HepG2 (cell line): ENCODE measurements at regions not wholly inside any gene's neighbourhood (a gene's known extent, or its start where the extent isn't known, plus 50 kb on each side); places are given as distances from the start of the nearest gene placed in this dataset.

Source experiments
- ATAC-seq: fragments of 200-7000 bp; cut with Tn5 transposase; 3 replicates; pipeline ENCODE4 v1.9.1; 2020; ENCODE audit warnings: mild to moderate bottlenecking, moderate library complexity
- BruUV-seq: library from RNA; stranded (reverse); fragments of 400-500 nt; replicated peaks from 2 replicates; lab custom pipeline; 2021; lab: Mats Ljungman, UMichigan
- CTCF ChIA-PET: fragments of 300-600 bp; formaldehyde crosslinking; extraction: SDS; loops from one replicate; lab custom pipeline; 2021; ENCODE audit warnings: low total read pairs, inconsistent platforms, low intra/inter-chr PET ratio; lab: Yijun Ruan, JAX
- POLR2A ChIA-PET: fragments of 350-600 bp; sonication (Branson Sonifier 250); formaldehyde crosslinking; loops from one replicate; lab custom pipeline; 2020; ENCODE audit warnings: antibody characterized with exemption, inconsistent platforms; lab: Yijun Ruan, JAX
- DNase-seq: peaks from one replicate; pipeline ENCODE4 v3.0.0-alpha.2; 2015; ENCODE audit warnings: low spot score
- FAIRE-seq: peaks from 3 replicates; lab custom pipeline; 2011; peaks lifted over from hg19 to GRCh38; lab: Jason Lieb, UNC
- H2AFZ ChIP-seq: one replicate; pipeline ENCODE4 v1.6.1; 2011; ENCODE audit warnings: low read length, inconsistent platforms
- H3K27ac ChIP-seq: fragments of 300-600 bp; 3 replicates; pipeline ENCODE4 v1.8.0; 2011; ENCODE audit warnings: mixed run types, mild to moderate bottlenecking, mixed read lengths, low read length, inconsistent platforms; ENCODE audit not compliant: insufficient read depth; ENCODE audit errors: extremely low read length
- H3K27me3 ChIP-seq, 2 experiments: fragments of 200-600 bp in 1 of 2; 2 replicates in 1 of 2; 3 replicates in 1 of 2; pipeline versions ENCODE4 v1.6.0 to v1.8.0; 2011; ENCODE audit warnings: low read length in 2 of 2, mild to moderate bottlenecking in 2 of 2, moderate library complexity in 2 of 2, inconsistent platforms in 1 of 2; ENCODE audit not compliant: insufficient read depth in 2 of 2, control insufficient read depth in 1 of 2
- H3K36me3 ChIP-seq, 2 experiments: fragments of 200-600 bp in 1 of 2; replicated peaks in 1 of 2; 2 replicates in 1 of 2; 3 replicates in 1 of 2; pipeline versions ENCODE4 v1.5.1 to v1.8.0; 2011; ENCODE audit warnings: low read length in 2 of 2, inconsistent platforms in 1 of 2; ENCODE audit not compliant: insufficient read depth in 2 of 2, control insufficient read depth in 1 of 2
- H3K4me1 ChIP-seq: 2 replicates; pipeline ENCODE4 v1.5.1; 2012; ENCODE audit warnings: low read length, inconsistent platforms; ENCODE audit not compliant: insufficient read depth
- H3K4me2 ChIP-seq: 2 replicates; pipeline ENCODE4 v1.6.0; 2011; ENCODE audit warnings: low read depth, low read length, inconsistent platforms
- H3K4me3 ChIP-seq, 3 experiments: fragments of 200-600 bp in 1 of 3; sonication (generic), shearing (Covaris generic) in 1 of 3; replicated peaks in 1 of 3; 2 replicates each; pipeline ENCODE4 v1.5.1; 2011 to 2016; ENCODE audit warnings: low read length in 3 of 3, inconsistent platforms in 2 of 3, low read depth in 2 of 3, mild to moderate bottlenecking in 2 of 3, control low read depth in 1 of 3, mixed read lengths in 1 of 3; ENCODE audit not compliant: insufficient read depth in 1 of 3
- H3K79me2 ChIP-seq: one replicate; pipeline ENCODE4 v1.6.1; 2011; ENCODE audit warnings: low read length, inconsistent platforms; ENCODE audit not compliant: insufficient read depth
- H3K9ac ChIP-seq: 2 replicates; pipeline ENCODE4 v1.6.0; 2011; ENCODE audit warnings: mild to moderate bottlenecking, low read depth, low read length, inconsistent platforms; ENCODE audit not compliant: insufficient read depth
- H3K9me3 ChIP-seq: 2 replicates; pipeline ENCODE4 v1.5.1; 2012; ENCODE audit warnings: mild to moderate bottlenecking, low read length
- H4K20me1 ChIP-seq: 2 replicates; pipeline ENCODE4 v1.6.0; 2011; ENCODE audit warnings: inconsistent platforms, mild to moderate bottlenecking, low read length, moderate library complexity; ENCODE audit not compliant: insufficient read depth
- ARID2 ChIP-seq: sonication (generic); formaldehyde crosslinking; IDR thresholded peaks from 2 replicates; pipeline ENCODE4 v1.8.1; 2022; ENCODE audit warnings: mild to moderate bottlenecking, missing genetic modification reagents, borderline replicate concordance
- BCLAF1 ChIP-seq: fragments of 450-650 bp; IDR thresholded peaks from 2 replicates; pipeline ENCODE4 v1.6.1; 2017; ENCODE audit warnings: mild to moderate bottlenecking
- FOXA1 ChIP-seq, 2 experiments: fragments of 450-650 bp in 1 of 2; sonication (generic) in 1 of 2; formaldehyde crosslinking in 1 of 2; IDR thresholded peaks; 2 replicates each; pipeline versions ENCODE4 v1.4.0 to v1.6.1; 2016 to 2020; ENCODE audit warnings: missing genetic modification reagents in 1 of 2
- PAX8 ChIP-seq: sonication (generic); formaldehyde crosslinking; IDR thresholded peaks from 2 replicates; pipeline ENCODE4 v1.8.0; 2022; ENCODE audit warnings: mild to moderate bottlenecking, missing genetic modification reagents, borderline replicate concordance
- PLSCR1 ChIP-seq: sonication (generic); formaldehyde crosslinking; IDR thresholded peaks from 2 replicates; pipeline ENCODE4 v1.5.0; 2020; ENCODE audit warnings: missing genetic modification reagents, mild to moderate bottlenecking, borderline replicate concordance
- SNRNP70 ChIP-seq: fragments of 200-400 bp; formaldehyde crosslinking; IDR thresholded peaks from 2 replicates; pipeline ENCODE4 v1.6.1; 2017; ENCODE audit warnings: mild to moderate bottlenecking, low read depth, low read length, moderate library complexity
- TEAD2 ChIP-seq: sonication (generic); formaldehyde crosslinking; IDR thresholded peaks from 2 replicates; pipeline ENCODE4 v1.9.0; 2021; ENCODE audit warnings: missing genetic modification reagents
- ZNF138 ChIP-seq: sonication (generic); formaldehyde crosslinking; IDR thresholded peaks from 2 replicates; pipeline ENCODE4 v1.5.0; 2020; ENCODE audit warnings: mild to moderate bottlenecking, low read depth, missing genetic modification reagents
- ZNF326 ChIP-seq: sonication (generic); formaldehyde crosslinking; IDR thresholded peaks from 2 replicates; pipeline ENCODE4 v1.4.0; 2020; ENCODE audit warnings: missing genetic modification reagents, borderline replicate concordance
- ZNF841 ChIP-seq: sonication (generic); formaldehyde crosslinking; IDR thresholded peaks from 2 replicates; pipeline ENCODE4 v1.8.1; 2023; ENCODE audit warnings: missing genetic modification reagents, borderline replicate concordance
- WGBS: methylation state at CpG from one replicate; pipeline ENCODE4 v1.1.6; 2017; ENCODE audit warnings: low lambda C conversion rate; 5-methylcytosine and 5-hydroxymethylcytosine counted together
- in situ Hi-C: cut with HindIII; loops from 2 replicates; pipeline ENCODE4 v1.10.0; 2017; ENCODE audit warnings: low pct_unique_long_range_greater_than_20kb; ENCODE audit not compliant: extremely low pct_ligation_motif_present
- intact Hi-C: fragments of 100-400 bp; cut with micrococcal nuclease; formaldehyde crosslinking; loops from one replicate; pipeline ENCODE4 v1.10.0; 2022; ENCODE audit not compliant: unreplicated experiment
- TF ChIP-seq, protein P1 (sequence below): fragments of 450-650 bp; IDR thresholded peaks from 2 replicates; pipeline ENCODE4 v1.6.1; 2016

- TF ChIP-seq BCLAF1, result no peak
These were observed 62.3 kb upstream of the YWHAQ start (continued) for GRCh38 chr2:9693196-9693491.

DNA sequence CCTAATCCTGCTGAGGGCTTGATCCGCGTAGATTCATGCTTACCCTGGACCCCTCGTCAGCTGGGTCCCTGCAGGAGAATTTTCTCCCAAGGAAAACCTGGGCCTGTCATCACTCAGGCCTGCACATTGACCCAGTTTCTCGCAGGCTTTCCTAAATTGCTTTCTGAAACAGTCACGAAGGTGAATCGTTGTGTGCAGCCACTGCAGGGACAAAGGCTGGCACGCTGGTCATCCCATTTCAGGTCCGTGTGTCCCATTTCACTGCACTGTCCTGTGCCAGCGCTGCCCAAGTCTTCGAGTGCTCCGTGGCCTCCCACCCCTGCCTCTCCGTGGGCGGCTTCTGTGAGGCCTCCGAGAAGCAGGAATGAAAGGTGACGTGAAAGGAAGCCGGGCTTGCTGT lies 62.8 kb upstream of the YWHAQ start:
- in situ Hi-C loops, result no loop called here
- H3K79me2 ChIP-seq, result no peaks in the 10 kb centered on the region
- no peaks in the 10 kb centered on the region for H4K20me1 ChIP-seq
- WGBS, result 53% methylated on average over 16 of the region's 16 CpGs
- peaks cover 11% of the 10 kb centered on the region for H3K4me1 ChIP-seq
- FAIRE-seq (no peak), DNase-seq (no peak), ATAC-seq (no peak)
- peaks cover 2 to 25% of the 10 kb centered on the region in 2 experiments; a peak in 4 of 5 replicates for H3K27me3 ChIP-seq
- no peak overlapping the region for H3K9ac ChIP-seq
- H3K9me3 ChIP-seq, result no peaks in the 10 kb centered on the region
- ChIA-PET CTCF (no interaction called here), POLR2A (no interaction called here)
- H3K36me3 ChIP-seq, result no peaks in the 10 kb centered on the region
- TF ChIP-seq SNRNP70 (no peak), ZNF138 (CRISPR knock-in tag) (no peak), PLSCR1 (CRISPR knock-in tag) (no peak), ZNF841 (CRISPR knock-in tag) (no peak), ZNF326 (CRISPR knock-in tag) (no peak), TEAD2 (CRISPR knock-in tag) (no peak), PAX8 (CRISPR knock-in tag) (no peak), ARID2 (CRISPR knock-in tag) (no peak), FOXA1 (IDR thresholded peaks at IDR 0.05) (no peak), FOXA1 (CRISPR knock-in tag; IDR thresholded peaks at IDR 0.05) (no peak)
- TF ChIP-seq, protein P1, sequence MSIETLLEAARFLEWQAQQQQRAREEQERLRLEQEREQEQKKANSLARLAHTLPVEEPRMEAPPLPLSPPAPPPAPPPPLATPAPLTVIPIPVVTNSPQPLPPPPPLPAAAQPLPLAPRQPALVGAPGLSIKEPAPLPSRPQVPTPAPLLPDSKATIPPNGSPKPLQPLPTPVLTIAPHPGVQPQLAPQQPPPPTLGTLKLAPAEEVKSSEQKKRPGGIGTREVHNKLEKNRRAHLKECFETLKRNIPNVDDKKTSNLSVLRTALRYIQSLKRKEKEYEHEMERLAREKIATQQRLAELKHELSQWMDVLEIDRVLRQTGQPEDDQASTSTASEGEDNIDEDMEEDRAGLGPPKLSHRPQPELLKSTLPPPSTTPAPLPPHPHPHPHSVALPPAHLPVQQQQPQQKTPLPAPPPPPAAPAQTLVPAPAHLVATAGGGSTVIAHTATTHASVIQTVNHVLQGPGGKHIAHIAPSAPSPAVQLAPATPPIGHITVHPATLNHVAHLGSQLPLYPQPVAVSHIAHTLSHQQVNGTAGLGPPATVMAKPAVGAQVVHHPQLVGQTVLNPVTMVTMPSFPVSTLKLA, result no peak
- H3K4me2 ChIP-seq, result no peak overlapping the region
- intact Hi-C loops, result no loop called here
- no peak overlapping the region for H3K27ac ChIP-seq
- no peak overlapping the region for H3K4me3 ChIP-seq
- no peak overlapping the region for H2AFZ ChIP-seq
- no TSS peak for BruUV-seq
